CD4-positive, alpha-beta T cell (primary cell): ENCODE measurements at regions not wholly inside any gene's neighbourhood (a gene's known extent, or its start where the extent isn't known, plus 50 kb on each side); places are given as distances from the start of the nearest gene placed in this dataset.

ENCODE experiments used
- ATAC-seq: fragments of 200-7000 bp; cut with Tn5 transposase; one replicate; pipeline ENCODE4 v1.10.0; 2022; ENCODE audit warnings: mild to moderate bottlenecking; ENCODE audit not compliant: poor library complexity
- CTCF ChIA-PET: fragments of 350-600 bp; sonication (Branson Sonifier 250); formaldehyde crosslinking; loops from one replicate; lab custom pipeline; 2021; ENCODE audit warnings: antibody characterized with exemption, inconsistent platforms; lab: Charles Lee
- POLR2A ChIA-PET: fragments of 350-600 bp; sonication (Branson Sonifier 250); formaldehyde crosslinking; loops from one replicate; lab custom pipeline; 2021; ENCODE audit warnings: antibody characterized with exemption, inconsistent platforms; lab: Charles Lee
- DNase-seq, 14 experiments: peaks; one replicate each; pipeline ENCODE4 v3.0.0-alpha.2; 2013 to 2020; ENCODE audit warnings: mixed read lengths in 2 of 14
- H3K27ac ChIP-seq, 2 donors: one replicate each; pipeline versions ENCODE4 v1.5.1 to v1.7.0; 2013; ENCODE audit warnings: low read length in 2 of 2, low read depth in 1 of 2, mild to moderate bottlenecking in 1 of 2
- H3K27me3 ChIP-seq, 2 experiments: 1 replicate in 1 of 2; 2 replicates in 1 of 2; pipeline versions ENCODE4 v1.6.1 to v1.7.0; 2013; ENCODE audit warnings: low read length in 2 of 2, control low read depth in 1 of 2, mild to moderate bottlenecking in 1 of 2, moderate library complexity in 1 of 2; ENCODE audit not compliant: insufficient read depth in 2 of 2, control insufficient read depth in 1 of 2
- H3K36me3 ChIP-seq: one replicate; pipeline ENCODE4 v1.6.1; 2013; ENCODE audit warnings: low read length, control low read depth; ENCODE audit not compliant: insufficient read depth
- H3K4me1 ChIP-seq: one replicate; pipeline ENCODE4 v1.6.1; 2013; ENCODE audit warnings: low read length, control low read depth; ENCODE audit not compliant: insufficient read depth
- H3K4me3 ChIP-seq: one replicate; pipeline ENCODE4 v1.5.1; 2013; ENCODE audit warnings: mild to moderate bottlenecking, low read length, moderate library complexity
- H3K9me3 ChIP-seq, 2 experiments: 1 replicate in 1 of 2; 2 replicates in 1 of 2; pipeline versions ENCODE4 v1.6.1 to v1.7.0; 2013; ENCODE audit warnings: low read length in 2 of 2, mild to moderate bottlenecking in 2 of 2, control low read depth in 1 of 2, moderate library complexity in 1 of 2; ENCODE audit not compliant: control insufficient read depth in 1 of 2, insufficient read depth in 1 of 2
- H3K27ac Mint-ChIP-seq: one replicate; pipeline ENCODE4 v1.8.0; 2020; ENCODE audit warnings: mixed read lengths
- H3K27me3 Mint-ChIP-seq: one replicate; pipeline ENCODE4 v1.8.0; 2021; ENCODE audit warnings: mixed read lengths
- H3K36me3 Mint-ChIP-seq: one replicate; pipeline ENCODE4 v1.8.0; 2021; ENCODE audit warnings: low read depth, mixed read lengths
- H3K4me1 Mint-ChIP-seq: one replicate; pipeline ENCODE4 v1.8.0; 2021; ENCODE audit warnings: low read depth, mixed read lengths
- H3K4me3 Mint-ChIP-seq: one replicate; pipeline ENCODE4 v1.8.0; 2020; ENCODE audit warnings: mild to moderate bottlenecking, mixed read lengths
- H3K9me3 Mint-ChIP-seq: one replicate; pipeline ENCODE4 v1.8.0; 2020; ENCODE audit warnings: mixed read lengths
- intact Hi-C, 2 experiments: fragments of 100-400 bp; cut with DNase I in 1 of 2; cut with micrococcal nuclease in 1 of 2; formaldehyde crosslinking; loops; one replicate each; pipeline versions ENCODE4 v1.15.1 to v1.9.0; 2023 to 2025; cut with DNase I, micrococcal nuclease
- TF ChIP-seq, protein P1 (sequence below): fragments of 200-600 bp; IDR thresholded peaks from one replicate; pipeline ENCODE4 v1.8.0; 2022; ENCODE audit warnings: antibody characterized with exemption, mild to moderate bottlenecking

- intact Hi-C loops, result no loop called here
- Histone ChIP-seq H3K36me3 (no peaks in the 10 kb centered on the region), H3K27ac (no peak overlapping the region), H3K4me1 (no peaks in the 10 kb centered on the region), H3K4me3 (no peak overlapping the region), H3K27me3 (no peaks in the 10 kb centered on the region), H3K9me3 (no peaks in the 10 kb centered on the region)
- CTCF ChIA-PET, result no interaction called here
- Mint-ChIP-seq H3K9me3 (peaks cover 5% of the 10 kb centered on the region), H3K27me3 (peaks cover 5% of the 10 kb centered on the region), H3K36me3 (no peaks in the 10 kb centered on the region), H3K4me1 (no peaks in the 10 kb centered on the region), H3K4me3 (no peak overlapping the region), H3K27ac (no peak overlapping the region)
- TF ChIP-seq, protein P1, sequence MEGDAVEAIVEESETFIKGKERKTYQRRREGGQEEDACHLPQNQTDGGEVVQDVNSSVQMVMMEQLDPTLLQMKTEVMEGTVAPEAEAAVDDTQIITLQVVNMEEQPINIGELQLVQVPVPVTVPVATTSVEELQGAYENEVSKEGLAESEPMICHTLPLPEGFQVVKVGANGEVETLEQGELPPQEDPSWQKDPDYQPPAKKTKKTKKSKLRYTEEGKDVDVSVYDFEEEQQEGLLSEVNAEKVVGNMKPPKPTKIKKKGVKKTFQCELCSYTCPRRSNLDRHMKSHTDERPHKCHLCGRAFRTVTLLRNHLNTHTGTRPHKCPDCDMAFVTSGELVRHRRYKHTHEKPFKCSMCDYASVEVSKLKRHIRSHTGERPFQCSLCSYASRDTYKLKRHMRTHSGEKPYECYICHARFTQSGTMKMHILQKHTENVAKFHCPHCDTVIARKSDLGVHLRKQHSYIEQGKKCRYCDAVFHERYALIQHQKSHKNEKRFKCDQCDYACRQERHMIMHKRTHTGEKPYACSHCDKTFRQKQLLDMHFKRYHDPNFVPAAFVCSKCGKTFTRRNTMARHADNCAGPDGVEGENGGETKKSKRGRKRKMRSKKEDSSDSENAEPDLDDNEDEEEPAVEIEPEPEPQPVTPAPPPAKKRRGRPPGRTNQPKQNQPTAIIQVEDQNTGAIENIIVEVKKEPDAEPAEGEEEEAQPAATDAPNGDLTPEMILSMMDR, result no peak
- ATAC-seq (no peak), DNase-seq (no peak)
- POLR2A ChIA-PET, result no interaction called here
Observed at GRCh38 chr11:116101902-116102301, 597.7 kb upstream of the CADM1 start.

DNA sequence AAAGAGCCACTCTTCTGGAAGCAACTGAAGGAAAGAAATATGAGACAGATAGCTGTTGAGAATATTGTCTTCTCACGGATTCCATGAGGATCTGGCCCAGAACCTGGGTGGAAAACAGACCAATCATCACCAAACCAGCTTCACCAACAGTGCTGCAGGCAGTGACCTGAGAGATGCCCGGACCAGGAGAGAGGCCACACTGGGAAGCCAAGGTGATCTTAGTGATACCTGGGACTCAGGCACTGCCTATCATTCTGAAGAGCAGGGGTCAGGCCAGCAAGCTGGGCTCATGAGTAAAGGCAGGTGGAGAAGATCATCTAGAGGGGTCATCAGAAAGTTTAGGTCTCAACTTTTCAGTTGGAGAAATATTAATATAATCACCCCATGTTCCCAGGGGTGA, 595.8 kb upstream of the CADM1 start:
- H3K27ac Mint-ChIP-seq, result no peak overlapping the region
- H3K27ac ChIP-seq, result no peak overlapping the region
- intact Hi-C loops, result no loop called here
- ChIA-PET CTCF (no interaction called here), POLR2A (no interaction called here)
- H3K9me3 Mint-ChIP-seq, result peaks cover 5% of the 10 kb centered on the region
- ATAC-seq (no peak), DNase-seq (no peak)
- H3K27me3 ChIP-seq, result no peaks in the 10 kb centered on the region
- no peak overlapping the region for H3K4me3 Mint-ChIP-seq
- no peaks in the 10 kb centered on the region for H3K4me1 Mint-ChIP-seq
- H3K4me1 ChIP-seq, result no peaks in the 10 kb centered on the region
- no peak overlapping the region for H3K4me3 ChIP-seq
- TF ChIP-seq, protein P1, result no peak
- H3K27me3 Mint-ChIP-seq, result peaks cover 5% of the 10 kb centered on the region
- H3K9me3 ChIP-seq, result no peaks in the 10 kb centered on the region
- H3K36me3 ChIP-seq, result no peaks in the 10 kb centered on the region
- no peaks in the 10 kb centered on the region for H3K36me3 Mint-ChIP-seq

GRCh38 chr11:116099541-116099940, 595.3 kb upstream of the CADM1 start:
- H3K9me3 Mint-ChIP-seq, result peaks cover 5% of the 10 kb centered on the region
- POLR2A ChIA-PET, result no interaction called here
- H3K9me3 ChIP-seq, result no peaks in the 10 kb centered on the region

More at GRCh38 chr11:116099541-116099940, 595.3 kb upstream of the CADM1 start:
- H3K27me3 Mint-ChIP-seq, result peaks cover 5% of the 10 kb centered on the region
- CTCF ChIA-PET, result no interaction called here
- no peaks in the 10 kb centered on the region for H3K36me3 ChIP-seq
- H3K4me3 ChIP-seq, result no peak overlapping the region
- ATAC-seq (no peak), DNase-seq (no peak)
- H3K4me3 Mint-ChIP-seq, result no peak overlapping the region
- H3K4me1 ChIP-seq, result no peaks in the 10 kb centered on the region
- H3K36me3 Mint-ChIP-seq, result no peaks in the 10 kb centered on the region
- intact Hi-C loops, result no loop called here
- no peak overlapping the region for H3K27ac ChIP-seq
- no peak overlapping the region for H3K27ac Mint-ChIP-seq
- TF ChIP-seq, protein P1, result no peak
- H3K27me3 ChIP-seq, result no peaks in the 10 kb centered on the region
- H3K4me1 Mint-ChIP-seq, result no peaks in the 10 kb centered on the region
